ENCODE measurements at regions not wholly inside any gene's neighbourhood (a gene's known extent, or its start where the extent isn't known, plus 50 kb on each side); places are given as distances from the start of the nearest gene placed in this dataset.
"Not testable (repeated sequence)": the region's sequence is repeated elsewhere in the genome, so short reads cannot be mapped to it uniquely, and the experiment has no call there.

GRCh38 chr12:63467951-63468350 is 200.3 kb downstream of the DPY19L2 start:
- no peak for DNase-seq (ENCODE audit: low read depth)
- H3K4me3 ChIP-seq (ENCODE audit: low read depth, low read length): no peak overlapping the region
- TF ChIP-seq, protein P1, sequence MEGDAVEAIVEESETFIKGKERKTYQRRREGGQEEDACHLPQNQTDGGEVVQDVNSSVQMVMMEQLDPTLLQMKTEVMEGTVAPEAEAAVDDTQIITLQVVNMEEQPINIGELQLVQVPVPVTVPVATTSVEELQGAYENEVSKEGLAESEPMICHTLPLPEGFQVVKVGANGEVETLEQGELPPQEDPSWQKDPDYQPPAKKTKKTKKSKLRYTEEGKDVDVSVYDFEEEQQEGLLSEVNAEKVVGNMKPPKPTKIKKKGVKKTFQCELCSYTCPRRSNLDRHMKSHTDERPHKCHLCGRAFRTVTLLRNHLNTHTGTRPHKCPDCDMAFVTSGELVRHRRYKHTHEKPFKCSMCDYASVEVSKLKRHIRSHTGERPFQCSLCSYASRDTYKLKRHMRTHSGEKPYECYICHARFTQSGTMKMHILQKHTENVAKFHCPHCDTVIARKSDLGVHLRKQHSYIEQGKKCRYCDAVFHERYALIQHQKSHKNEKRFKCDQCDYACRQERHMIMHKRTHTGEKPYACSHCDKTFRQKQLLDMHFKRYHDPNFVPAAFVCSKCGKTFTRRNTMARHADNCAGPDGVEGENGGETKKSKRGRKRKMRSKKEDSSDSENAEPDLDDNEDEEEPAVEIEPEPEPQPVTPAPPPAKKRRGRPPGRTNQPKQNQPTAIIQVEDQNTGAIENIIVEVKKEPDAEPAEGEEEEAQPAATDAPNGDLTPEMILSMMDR (IDR thresholded peaks at IDR 0.05; ENCODE audit: low read depth, low read length, missing control alignments): no peak

DNA sequence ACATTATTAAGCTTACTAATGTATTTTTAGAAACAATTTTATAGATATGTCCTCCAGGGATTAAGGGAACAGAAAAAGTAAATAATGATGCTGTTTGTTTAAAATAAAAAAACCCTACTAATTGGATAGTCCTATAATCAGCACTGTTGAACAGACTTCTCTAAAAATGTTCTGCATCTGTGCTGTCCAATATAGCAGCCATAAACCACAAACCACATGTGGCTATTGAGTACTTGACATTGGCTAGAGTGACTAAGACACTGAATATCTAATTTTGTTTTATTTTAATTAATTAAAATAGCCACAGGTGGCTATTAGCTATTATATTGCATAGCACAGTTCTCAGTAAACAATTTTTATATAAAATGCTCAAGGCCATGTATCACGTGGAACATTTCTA is 210.4 kb downstream of the DPY19L2 start:
- DNase-seq (ENCODE audit: low read depth): no peak
- H3K4me3 ChIP-seq (ENCODE audit: low read depth, low read length): no peak overlapping the region
- TF ChIP-seq, protein P1 (IDR thresholded peaks at IDR 0.05; ENCODE audit: low read depth, low read length, missing control alignments): no peak

GRCh38 chr12:63457428-63457827 is 210.9 kb downstream of the DPY19L2 start:
- TF ChIP-seq, protein P1 (IDR thresholded peaks at IDR 0.05; ENCODE audit: low read depth, low read length, missing control alignments): no peak
- no peak for DNase-seq (ENCODE audit: low read depth)
- H3K4me3 ChIP-seq (ENCODE audit: low read depth, low read length): no peak overlapping the region

DNA sequence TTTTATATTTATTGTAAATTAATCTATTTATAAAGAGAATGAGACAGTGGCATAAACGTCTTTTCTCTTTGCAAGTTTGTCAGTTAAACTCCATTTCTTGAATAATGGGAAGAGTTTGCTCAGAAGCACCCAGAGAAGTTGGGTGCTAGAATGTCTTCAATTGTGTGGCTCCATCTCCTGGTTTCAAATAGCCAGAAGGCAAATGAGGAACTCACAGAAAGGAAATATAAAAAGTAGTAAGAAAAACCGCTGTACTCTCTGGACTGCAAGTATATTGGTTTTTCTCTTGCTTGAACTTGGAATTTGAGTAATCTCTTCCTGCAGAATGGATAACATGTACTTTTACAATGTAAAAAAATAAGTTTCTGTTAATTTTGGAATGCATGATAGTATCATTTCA is 217.5 kb downstream of the DPY19L2 start:
- TF ChIP-seq, protein P1 (IDR thresholded peaks at IDR 0.05; ENCODE audit: low read depth, low read length, missing control alignments): no peak
- DNase-seq (ENCODE audit: low read depth): no peak
- no peak overlapping the region for H3K4me3 ChIP-seq (ENCODE audit: low read depth, low read length)

- DNase-seq (ENCODE audit: low read depth): no peak
- TF ChIP-seq, protein P1 (IDR thresholded peaks at IDR 0.05; ENCODE audit: low read depth, low read length, missing control alignments): no peak
- H3K4me3 ChIP-seq (ENCODE audit: low read depth, low read length): no peak overlapping the region
These were observed 218.0 kb downstream of the DPY19L2 start for GRCh38 chr12:63450334-63450733.

DNA sequence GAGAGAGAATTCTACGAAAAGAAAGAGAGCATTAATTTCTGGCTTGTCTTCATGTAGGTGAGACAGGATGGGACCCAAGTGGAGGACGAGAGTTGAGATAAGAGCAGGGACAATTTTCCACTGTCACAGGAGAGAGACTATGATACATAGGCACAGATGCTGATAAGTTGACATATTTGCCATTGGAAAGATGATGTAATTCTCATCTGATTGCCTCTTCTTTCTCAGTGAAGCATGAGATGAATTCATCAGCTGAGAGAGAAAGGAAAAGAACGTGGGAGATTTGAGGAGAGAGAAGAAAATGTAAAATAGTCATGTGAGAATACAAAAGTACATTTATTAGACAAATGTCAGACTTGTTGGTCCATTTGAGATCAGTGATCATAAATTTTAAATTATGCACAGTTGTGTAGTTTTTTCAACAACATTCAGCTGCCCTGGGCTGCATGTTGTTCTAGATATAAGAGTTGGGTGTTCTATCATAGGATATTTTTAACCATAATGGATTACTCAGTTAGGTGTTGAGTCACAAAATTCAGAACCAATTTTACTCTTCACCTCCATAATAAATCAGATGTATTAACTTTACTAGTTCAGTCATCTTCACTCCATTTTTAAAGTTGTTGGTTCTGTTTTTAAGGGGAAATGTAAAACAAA is 222.9 kb downstream of the DPY19L2 start:
- DNase-seq (ENCODE audit: low read depth): no peak
- no peak overlapping the region for H3K4me3 ChIP-seq (ENCODE audit: low read depth, low read length)
- TF ChIP-seq, protein P1 (IDR thresholded peaks at IDR 0.05; ENCODE audit: low read depth, low read length, missing control alignments): no peak

GRCh38 chr12:63440048-63440447 is 228.2 kb downstream of the DPY19L2 start:
- DNase-seq (ENCODE audit: low read depth): no peak
- no peak overlapping the region for H3K4me3 ChIP-seq (ENCODE audit: low read depth, low read length)
- TF ChIP-seq, protein P1 (IDR thresholded peaks at IDR 0.05; ENCODE audit: low read depth, low read length, missing control alignments): no peak

DNA sequence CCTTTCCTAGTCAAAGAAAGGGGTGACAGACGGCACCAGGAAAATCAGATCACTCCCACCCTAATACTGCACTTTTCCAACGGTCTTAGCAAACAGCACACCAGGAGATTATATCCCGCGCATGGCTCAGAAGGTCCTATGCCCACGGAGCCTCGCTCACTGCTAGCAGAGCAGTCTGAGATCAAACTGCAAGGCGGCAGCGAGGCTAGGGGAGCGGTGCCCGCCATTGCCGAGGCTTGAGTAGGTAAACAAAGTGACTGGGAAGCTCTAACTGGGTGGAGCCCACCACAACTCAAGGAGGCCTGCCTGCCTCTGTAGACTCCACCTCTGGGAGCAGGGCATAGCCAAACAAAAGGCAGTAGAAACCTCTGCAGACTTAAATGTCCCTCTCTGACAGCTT is 233.9 kb downstream of the DPY19L2 start:
- not testable (repeated sequence) for DNase-seq (ENCODE audit: low read depth)

GRCh38 chr12:63427969-63428368 is 240.3 kb downstream of the DPY19L2 start:
- not testable (repeated sequence) for DNase-seq (ENCODE audit: low read depth); H3K4me3 ChIP-seq (ENCODE audit: low read depth, low read length)

More for the DNA sequence above, 233.9 kb downstream of the DPY19L2 start:
- not testable (repeated sequence) for H3K4me3 ChIP-seq (ENCODE audit: low read depth, low read length)

GRCh38 chr12:63427029-63427428 is 241.3 kb downstream of the DPY19L2 start:
- DNase-seq (ENCODE audit: low read depth); H3K4me3 ChIP-seq (ENCODE audit: low read depth, low read length): not testable (repeated sequence)
